KMS-11 (cell line): ENCODE measurements at regions not wholly inside any gene's neighbourhood (a gene's known extent, or its start where the extent isn't known, plus 50 kb on each side); places are given as distances from the start of the nearest gene placed in this dataset.

Experiments
- H2AFZ ChIP-seq: fragments of 200-600 bp; sonication (generic); 2 replicates; pipeline ENCODE4 v1.6.1; 2016; ENCODE audit warnings: antibody characterized with exemption, mixed run types, low read depth
- H3K27ac ChIP-seq: fragments of 200-600 bp; sonication (generic); 2 replicates; pipeline ENCODE4 v1.6.1; 2016; ENCODE audit warnings: mild to moderate bottlenecking, mixed run types
- H3K27me3 ChIP-seq: fragments of 200-600 bp; sonication (generic); 2 replicates; pipeline ENCODE4 v1.6.1; 2017; ENCODE audit warnings: mild to moderate bottlenecking, low read depth, mixed run types, moderate library complexity; ENCODE audit not compliant: insufficient read depth
- H3K36me3 ChIP-seq: fragments of 200-600 bp; sonication (generic); 2 replicates; pipeline ENCODE4 v1.6.1; 2017; ENCODE audit warnings: mild to moderate bottlenecking, mixed run types; ENCODE audit not compliant: insufficient read depth
- H3K4me1 ChIP-seq: fragments of 200-600 bp; sonication (generic); 2 replicates; pipeline ENCODE4 v1.6.1; 2016; ENCODE audit warnings: mild to moderate bottlenecking, low read depth, mixed run types; ENCODE audit not compliant: poor library complexity, severe bottlenecking
- H3K4me2 ChIP-seq: fragments of 200-600 bp; sonication (generic); 2 replicates; pipeline ENCODE4 v1.7.0; 2016; ENCODE audit warnings: mild to moderate bottlenecking, mixed run types
- H3K4me3 ChIP-seq: fragments of 200-600 bp; sonication (generic); IDR thresholded peaks from 2 replicates; pipeline ENCODE4 v1.6.1; 2017; ENCODE audit warnings: low read depth, low read length, mixed read lengths; ENCODE audit not compliant: insufficient read depth
- H3K79me2 ChIP-seq: fragments of 200-600 bp; sonication (generic); 2 replicates; pipeline ENCODE4 v1.6.1; 2016; ENCODE audit warnings: low read depth, mixed run types; ENCODE audit not compliant: insufficient read depth
- H3K9ac ChIP-seq: fragments of 200-600 bp; sonication (generic); 2 replicates; pipeline ENCODE4 v1.6.1; 2016; ENCODE audit warnings: mild to moderate bottlenecking, mixed run types
- H4K20me1 ChIP-seq: fragments of 200-600 bp; sonication (generic); 2 replicates; pipeline ENCODE4 v1.6.1; 2016; ENCODE audit warnings: mild to moderate bottlenecking, mixed run types; ENCODE audit not compliant: insufficient read depth
- TF ChIP-seq, protein P1 (sequence below): fragments of 200-600 bp; sonication (generic); conservative IDR thresholded peaks from 2 replicates; pipeline ENCODE4 v1.6.1; 2017; ENCODE audit warnings: low read depth, mild to moderate bottlenecking, antibody characterized with exemption, low read length, moderate library complexity, mixed read lengths

DNA sequence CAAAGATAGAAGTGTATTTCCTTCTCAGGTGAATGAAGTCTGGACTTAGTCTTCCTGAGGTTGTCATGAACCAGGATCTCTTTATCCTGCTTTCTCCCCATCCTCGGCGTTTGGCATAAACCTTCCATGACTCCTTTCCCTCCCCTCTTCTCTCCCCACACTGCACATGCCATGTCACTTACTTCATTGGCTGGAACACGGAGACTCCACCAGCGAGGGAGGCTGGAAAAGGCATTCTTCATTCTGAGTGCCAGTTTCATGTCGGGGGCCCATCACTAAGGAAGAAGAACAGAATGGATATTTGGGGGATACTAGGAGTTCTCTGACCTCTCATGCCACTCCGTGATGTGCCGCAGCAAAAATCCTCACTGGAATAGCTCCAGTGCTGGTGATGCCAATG lies 105.6 kb downstream of the VCPKMT start:
- no peaks in the 10 kb centered on the region for H3K36me3 ChIP-seq
- H3K4me3 ChIP-seq = no peak overlapping the region
- no peak overlapping the region for H3K9ac ChIP-seq
- H3K27ac ChIP-seq = no peak overlapping the region
- no peak overlapping the region for H3K4me2 ChIP-seq
- no peak overlapping the region for H2AFZ ChIP-seq
- no peaks in the 10 kb centered on the region for H3K27me3 ChIP-seq
- peaks cover 24% of the 10 kb centered on the region for H3K4me1 ChIP-seq
- no peaks in the 10 kb centered on the region for H3K79me2 ChIP-seq
- H4K20me1 ChIP-seq = no peaks in the 10 kb centered on the region
- TF ChIP-seq, protein P1, sequence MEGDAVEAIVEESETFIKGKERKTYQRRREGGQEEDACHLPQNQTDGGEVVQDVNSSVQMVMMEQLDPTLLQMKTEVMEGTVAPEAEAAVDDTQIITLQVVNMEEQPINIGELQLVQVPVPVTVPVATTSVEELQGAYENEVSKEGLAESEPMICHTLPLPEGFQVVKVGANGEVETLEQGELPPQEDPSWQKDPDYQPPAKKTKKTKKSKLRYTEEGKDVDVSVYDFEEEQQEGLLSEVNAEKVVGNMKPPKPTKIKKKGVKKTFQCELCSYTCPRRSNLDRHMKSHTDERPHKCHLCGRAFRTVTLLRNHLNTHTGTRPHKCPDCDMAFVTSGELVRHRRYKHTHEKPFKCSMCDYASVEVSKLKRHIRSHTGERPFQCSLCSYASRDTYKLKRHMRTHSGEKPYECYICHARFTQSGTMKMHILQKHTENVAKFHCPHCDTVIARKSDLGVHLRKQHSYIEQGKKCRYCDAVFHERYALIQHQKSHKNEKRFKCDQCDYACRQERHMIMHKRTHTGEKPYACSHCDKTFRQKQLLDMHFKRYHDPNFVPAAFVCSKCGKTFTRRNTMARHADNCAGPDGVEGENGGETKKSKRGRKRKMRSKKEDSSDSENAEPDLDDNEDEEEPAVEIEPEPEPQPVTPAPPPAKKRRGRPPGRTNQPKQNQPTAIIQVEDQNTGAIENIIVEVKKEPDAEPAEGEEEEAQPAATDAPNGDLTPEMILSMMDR = no peak

DNA sequence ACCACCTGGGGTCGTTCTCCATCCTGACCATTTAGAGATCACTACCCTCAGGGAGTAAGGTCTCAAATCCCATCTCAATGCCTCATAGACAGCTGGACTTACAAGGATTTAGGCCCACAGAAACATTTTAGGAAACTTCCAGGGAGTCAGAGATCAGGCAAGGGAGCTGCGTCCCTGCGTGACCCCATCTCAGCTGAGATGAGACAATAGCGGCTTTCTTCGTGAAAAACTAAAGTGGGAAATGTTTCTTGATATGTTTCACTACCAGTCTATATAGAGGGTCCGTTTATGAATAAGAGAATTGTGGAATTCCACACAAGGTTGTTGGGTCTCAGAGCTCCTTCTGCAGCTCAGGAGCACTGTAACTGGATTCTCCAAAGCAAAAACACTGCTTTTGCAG lies 105.1 kb downstream of the VCPKMT start:
- Histone ChIP-seq H3K27ac (no peak overlapping the region), H3K27me3 (no peaks in the 10 kb centered on the region), H3K4me1 (peaks cover 24% of the 10 kb centered on the region), H3K79me2 (no peaks in the 10 kb centered on the region), H3K4me2 (no peak overlapping the region), H3K36me3 (no peaks in the 10 kb centered on the region), H2AFZ (no peak overlapping the region), H3K9ac (no peak overlapping the region), H4K20me1 (no peaks in the 10 kb centered on the region), H3K4me3 (no peak overlapping the region)
- TF ChIP-seq, protein P1 = no peak

DNA sequence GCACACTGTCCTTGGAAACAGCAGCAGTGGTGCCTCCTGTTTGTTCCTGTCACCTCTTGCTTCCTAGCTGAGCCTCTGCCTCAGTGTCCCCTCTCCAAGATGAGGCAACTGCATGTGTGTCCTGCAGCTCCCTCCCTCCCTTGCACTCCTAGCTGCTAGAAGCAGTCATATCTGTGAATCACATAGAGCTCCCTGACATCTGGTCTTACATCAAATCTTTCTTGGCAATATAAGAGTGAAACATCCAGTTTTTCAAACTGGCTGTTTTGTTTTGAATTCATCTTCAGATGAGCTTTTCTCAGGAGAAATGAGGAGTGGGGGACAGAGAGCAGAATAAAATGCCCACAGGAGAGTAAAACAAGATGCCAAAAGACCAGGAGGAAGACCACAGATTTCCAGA lies 103.7 kb downstream of the VCPKMT start:
- Histone ChIP-seq H3K4me2 (no peak overlapping the region), H2AFZ (no peak overlapping the region), H3K27ac (no peak overlapping the region), H3K79me2 (no peaks in the 10 kb centered on the region), H4K20me1 (no peaks in the 10 kb centered on the region), H3K4me3 (no peak overlapping the region), H3K36me3 (no peaks in the 10 kb centered on the region), H3K27me3 (no peaks in the 10 kb centered on the region), H3K4me1 (peaks cover 20% of the 10 kb centered on the region), H3K9ac (no peak overlapping the region)
- TF ChIP-seq, protein P1 = no peak

DNA sequence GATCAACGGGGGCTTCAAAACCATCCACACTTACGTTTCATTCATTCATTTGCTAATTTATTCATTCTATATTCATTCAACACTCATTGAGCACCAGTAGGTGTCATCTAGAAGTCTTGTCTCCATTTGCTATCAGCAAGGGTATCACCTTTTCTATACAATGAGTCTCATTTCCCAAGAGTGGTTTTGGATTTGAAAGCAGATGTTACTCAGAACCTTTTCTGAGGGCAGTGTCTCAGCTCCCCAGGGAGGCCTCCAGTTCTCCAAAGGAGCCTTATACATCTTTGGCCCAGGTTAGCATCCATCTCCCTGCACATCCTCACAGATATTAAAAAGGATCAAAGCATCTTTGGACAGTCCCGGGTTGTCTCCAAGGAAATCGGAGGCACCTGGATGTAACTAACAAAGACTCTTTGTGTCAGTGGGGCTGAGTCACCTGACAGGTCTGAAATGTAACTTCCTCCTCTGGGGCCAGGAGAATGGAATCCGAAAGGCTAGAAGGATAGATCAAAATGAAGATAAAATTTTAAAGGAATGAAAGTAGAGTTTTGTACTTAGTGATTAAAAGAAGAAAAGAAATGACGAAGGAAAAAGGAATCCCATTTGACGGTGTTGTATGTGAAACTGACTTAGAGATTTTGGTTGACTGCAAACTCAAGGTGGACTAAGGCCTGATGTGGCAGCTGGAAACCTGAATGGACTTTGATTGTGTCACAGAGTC lies 103.0 kb downstream of the VCPKMT start:
- no peak overlapping the region for H3K9ac ChIP-seq
- H3K27me3 ChIP-seq = no peaks in the 10 kb centered on the region
- TF ChIP-seq, protein P1 = no peak
- no peaks in the 10 kb centered on the region for H3K79me2 ChIP-seq
- no peak overlapping the region for H3K4me3 ChIP-seq
- no peak overlapping the region for H2AFZ ChIP-seq
- peaks cover 13% of the 10 kb centered on the region for H3K4me1 ChIP-seq
- H3K4me2 ChIP-seq = no peak overlapping the region
- no peaks in the 10 kb centered on the region for H3K36me3 ChIP-seq
- no peaks in the 10 kb centered on the region for H4K20me1 ChIP-seq
- no peak overlapping the region for H3K27ac ChIP-seq
